ENCODE measurements at regions not wholly inside any gene's neighbourhood (a gene's known extent, or its start where the extent isn't known, plus 50 kb on each side); places are given as distances from the start of the nearest gene placed in this dataset.

- TF ChIP-seq CTCF (IDR thresholded peaks at IDR 0.05) (no peak), POLR2A (IDR thresholded peaks at IDR 0.05) (no peak)
Observed at GRCh38 chr20:63080811-63081210, 74.0 kb upstream of the BHLHE23 start.
